Kidney epithelial cell (primary cell): ENCODE measurements at regions not wholly inside any gene's neighbourhood (a gene's known extent, or its start where the extent isn't known, plus 50 kb on each side); places are given as distances from the start of the nearest gene placed in this dataset.
"Not testable (repeated sequence)": the region's sequence is repeated elsewhere in the genome, so short reads cannot be mapped to it uniquely, and the experiment has no call there.

Source experiments
- DNase-seq: peaks from one replicate; pipeline ENCODE4 v3.0.0-alpha.2; 2010; ENCODE audit warnings: low read depth
- H3K27me3 ChIP-seq: 2 replicates; pipeline ENCODE4 v1.6.0; 2011; ENCODE audit warnings: low read length; ENCODE audit not compliant: control insufficient read depth, insufficient read depth
- H3K36me3 ChIP-seq: 2 replicates; pipeline ENCODE4 v1.5.1; 2011; ENCODE audit warnings: low read length; ENCODE audit not compliant: control insufficient read depth, insufficient read depth
- H3K4me3 ChIP-seq: 2 replicates; pipeline ENCODE4 v1.5.1; 2011; ENCODE audit warnings: low read depth, mild to moderate bottlenecking, control low read depth, low read length
- TF ChIP-seq, protein P1 (sequence below): IDR thresholded peaks from 2 replicates; pipeline ENCODE4 v1.5.1; 2011; ENCODE audit warnings: mild to moderate bottlenecking, moderate library complexity, low read length, control low read depth, inconsistent platforms; ENCODE audit not compliant: insufficient read depth, poor library complexity, severe bottlenecking

DNA sequence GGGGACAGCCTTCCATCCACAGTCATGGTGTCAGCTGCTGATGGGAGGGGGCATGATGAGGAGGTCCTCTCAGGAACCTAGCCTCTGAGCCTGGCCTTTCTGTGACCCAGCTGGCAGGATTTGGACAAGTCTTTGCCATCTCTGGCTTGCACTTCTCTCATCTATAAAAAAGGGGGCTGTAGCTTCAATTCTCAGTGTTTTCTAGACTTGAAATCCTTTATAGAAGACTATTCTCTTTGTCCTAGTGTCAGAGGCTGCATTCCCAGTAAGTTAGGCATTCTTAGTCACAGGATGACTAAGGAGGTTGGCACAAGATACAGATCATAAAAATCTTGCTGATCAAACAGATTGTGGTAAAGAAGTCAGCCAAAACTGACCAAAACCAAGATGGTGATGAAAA is 958.5 kb downstream of the CNTNAP5 start:
- Histone ChIP-seq H3K27me3 (no peaks in the 10 kb centered on the region), H3K36me3 (no peaks in the 10 kb centered on the region), H3K4me3 (no peak overlapping the region)
- TF ChIP-seq, protein P1, sequence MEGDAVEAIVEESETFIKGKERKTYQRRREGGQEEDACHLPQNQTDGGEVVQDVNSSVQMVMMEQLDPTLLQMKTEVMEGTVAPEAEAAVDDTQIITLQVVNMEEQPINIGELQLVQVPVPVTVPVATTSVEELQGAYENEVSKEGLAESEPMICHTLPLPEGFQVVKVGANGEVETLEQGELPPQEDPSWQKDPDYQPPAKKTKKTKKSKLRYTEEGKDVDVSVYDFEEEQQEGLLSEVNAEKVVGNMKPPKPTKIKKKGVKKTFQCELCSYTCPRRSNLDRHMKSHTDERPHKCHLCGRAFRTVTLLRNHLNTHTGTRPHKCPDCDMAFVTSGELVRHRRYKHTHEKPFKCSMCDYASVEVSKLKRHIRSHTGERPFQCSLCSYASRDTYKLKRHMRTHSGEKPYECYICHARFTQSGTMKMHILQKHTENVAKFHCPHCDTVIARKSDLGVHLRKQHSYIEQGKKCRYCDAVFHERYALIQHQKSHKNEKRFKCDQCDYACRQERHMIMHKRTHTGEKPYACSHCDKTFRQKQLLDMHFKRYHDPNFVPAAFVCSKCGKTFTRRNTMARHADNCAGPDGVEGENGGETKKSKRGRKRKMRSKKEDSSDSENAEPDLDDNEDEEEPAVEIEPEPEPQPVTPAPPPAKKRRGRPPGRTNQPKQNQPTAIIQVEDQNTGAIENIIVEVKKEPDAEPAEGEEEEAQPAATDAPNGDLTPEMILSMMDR: no peak
- DNase-seq: peak; percentile 66

DNA sequence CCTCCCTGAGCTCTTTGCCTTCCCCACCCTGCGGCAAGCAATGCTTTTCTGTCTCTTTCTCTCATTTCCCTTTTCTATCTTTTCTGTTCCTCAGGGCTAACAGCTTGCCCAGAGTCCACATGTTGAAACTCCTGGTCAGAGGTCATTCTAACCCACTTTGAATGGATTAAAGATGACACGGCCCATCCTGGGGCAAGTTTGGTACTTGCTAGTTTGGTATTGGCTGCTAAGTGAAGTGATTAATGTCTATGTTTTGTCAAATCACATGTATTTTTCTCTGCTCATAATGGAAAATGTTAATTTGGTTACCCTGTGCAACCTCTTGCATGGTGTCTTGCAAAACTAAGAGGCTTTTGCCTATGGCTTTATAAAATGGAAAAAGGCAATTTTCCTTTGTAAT is 960.2 kb downstream of the CNTNAP5 start:
- no peak for DNase-seq

DNA sequence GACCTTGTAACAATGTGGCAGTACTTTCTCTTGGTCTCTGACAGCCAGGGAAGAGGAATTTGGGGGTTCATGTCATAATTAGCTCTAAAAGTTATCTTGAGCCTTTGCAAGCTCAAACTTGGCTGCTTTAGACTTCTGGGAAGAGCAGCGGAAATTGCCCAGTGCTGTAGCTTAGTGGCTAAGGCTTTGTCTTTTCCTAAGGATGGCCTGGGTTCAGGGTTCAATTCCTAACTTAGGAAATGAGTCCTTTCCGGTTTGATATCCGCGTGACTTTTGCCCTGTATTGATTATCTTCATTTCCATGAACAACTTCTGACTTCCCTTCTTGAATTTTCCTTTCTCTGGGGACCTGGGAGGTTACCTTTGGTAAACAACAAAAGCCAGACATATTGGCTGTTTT is 961.0 kb downstream of the CNTNAP5 start:
- Histone ChIP-seq H3K4me3 (no peak overlapping the region), H3K36me3 (no peaks in the 10 kb centered on the region), H3K27me3 (no peaks in the 10 kb centered on the region)
- no peak for DNase-seq
- TF ChIP-seq, protein P1: no peak

More for the DNA sequence above, 960.2 kb downstream of the CNTNAP5 start:
- TF ChIP-seq, protein P1: no peak
- Histone ChIP-seq H3K36me3 (no peaks in the 10 kb centered on the region), H3K4me3 (no peak overlapping the region), H3K27me3 (no peaks in the 10 kb centered on the region)

DNA sequence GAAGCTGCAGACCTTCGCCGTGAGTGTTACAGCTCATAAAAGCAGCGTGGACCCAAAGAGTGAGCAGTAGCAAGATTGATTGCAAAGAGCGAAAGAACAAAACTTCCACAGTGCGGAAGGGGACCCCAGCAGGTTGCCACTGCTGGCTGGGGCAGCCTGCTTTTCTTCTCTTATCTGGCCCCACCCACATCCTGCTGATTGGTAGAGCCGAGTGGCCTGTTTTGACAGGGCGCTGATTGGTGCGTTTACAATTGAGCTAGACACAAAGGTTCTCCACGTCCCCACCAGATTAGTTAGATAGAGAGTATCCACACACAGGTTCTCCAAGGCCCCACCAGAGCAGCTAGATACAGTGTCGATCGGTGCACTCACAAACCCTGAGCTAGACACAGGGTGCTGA is 961.8 kb downstream of the CNTNAP5 start:
- H3K36me3 ChIP-seq, H3K4me3 ChIP-seq, H3K27me3 ChIP-seq, DNase-seq: not testable (repeated sequence)

DNA sequence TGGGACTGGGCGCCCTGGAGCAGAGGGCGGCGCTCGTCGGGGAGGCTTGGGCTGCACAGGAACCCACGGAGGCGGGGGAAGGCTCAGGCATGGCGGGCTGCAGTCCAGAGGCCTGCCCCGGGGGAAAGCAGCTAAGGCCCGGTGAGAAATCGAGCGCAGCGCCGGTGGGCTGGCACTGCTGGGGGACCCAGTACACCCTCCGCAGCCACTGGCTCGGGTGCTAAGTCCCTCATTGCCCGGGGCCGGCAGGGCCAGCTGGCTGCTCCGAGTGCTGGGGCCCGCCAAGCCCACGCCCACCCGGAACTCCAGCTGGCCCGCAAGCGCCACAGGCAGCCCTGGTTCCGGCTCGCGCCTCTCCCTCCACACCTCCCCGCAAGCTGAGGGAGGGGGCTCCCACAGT is 962.3 kb downstream of the CNTNAP5 start:
- not testable (repeated sequence) for H3K4me3 ChIP-seq, H3K27me3 ChIP-seq, H3K36me3 ChIP-seq, DNase-seq

DNA sequence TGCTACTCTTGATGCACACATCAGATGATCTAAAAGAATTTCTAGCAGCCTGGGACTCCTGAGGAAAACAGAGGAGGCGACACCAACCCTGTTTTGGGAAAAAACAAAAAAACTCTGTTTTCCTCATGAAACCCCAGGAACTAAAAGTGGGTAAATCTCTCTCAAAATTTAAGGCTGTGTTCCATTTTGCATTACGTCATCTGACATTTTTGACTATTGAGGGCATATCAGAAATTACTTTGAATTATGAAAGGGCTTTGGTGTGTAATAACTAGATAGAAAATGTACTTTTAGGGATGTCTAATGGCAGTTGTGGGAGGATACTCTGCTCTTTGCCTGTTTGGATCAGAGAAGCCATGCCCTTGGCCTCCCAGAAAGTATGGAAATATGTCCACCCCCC is 963.0 kb downstream of the CNTNAP5 start:
- H3K36me3 ChIP-seq: no peaks in the 10 kb centered on the region
- TF ChIP-seq, protein P1: no peak
- no peaks in the 10 kb centered on the region for H3K27me3 ChIP-seq
- DNase-seq: no peak
- no peak overlapping the region for H3K4me3 ChIP-seq

DNA sequence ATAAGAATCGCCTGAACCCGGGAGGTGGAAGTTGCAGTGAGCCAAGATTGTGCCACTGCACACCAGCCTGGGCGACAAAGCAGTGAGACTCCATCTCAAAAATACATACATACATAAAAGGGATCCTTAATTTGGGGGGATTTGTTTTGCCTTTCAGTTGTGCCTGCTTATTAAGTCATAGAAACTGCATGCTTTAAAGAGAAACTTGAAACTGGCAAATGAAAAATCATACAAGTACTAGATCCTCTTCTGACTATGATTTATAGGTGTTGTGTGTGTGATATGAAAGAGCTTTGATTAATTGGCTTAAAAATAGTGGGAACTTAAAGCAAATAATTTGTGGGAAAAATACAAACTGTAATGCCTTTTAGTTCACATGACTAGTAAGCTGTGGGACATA is 963.7 kb downstream of the CNTNAP5 start:
- TF ChIP-seq, protein P1: no peak
- no peaks in the 10 kb centered on the region for H3K27me3 ChIP-seq
- no peak for DNase-seq
- no peaks in the 10 kb centered on the region for H3K36me3 ChIP-seq
- no peak overlapping the region for H3K4me3 ChIP-seq
